ENCODE measurements at regions not wholly inside any gene's neighbourhood (a gene's known extent, or its start where the extent isn't known, plus 50 kb on each side); places are given as distances from the start of the nearest gene placed in this dataset.

DNA sequence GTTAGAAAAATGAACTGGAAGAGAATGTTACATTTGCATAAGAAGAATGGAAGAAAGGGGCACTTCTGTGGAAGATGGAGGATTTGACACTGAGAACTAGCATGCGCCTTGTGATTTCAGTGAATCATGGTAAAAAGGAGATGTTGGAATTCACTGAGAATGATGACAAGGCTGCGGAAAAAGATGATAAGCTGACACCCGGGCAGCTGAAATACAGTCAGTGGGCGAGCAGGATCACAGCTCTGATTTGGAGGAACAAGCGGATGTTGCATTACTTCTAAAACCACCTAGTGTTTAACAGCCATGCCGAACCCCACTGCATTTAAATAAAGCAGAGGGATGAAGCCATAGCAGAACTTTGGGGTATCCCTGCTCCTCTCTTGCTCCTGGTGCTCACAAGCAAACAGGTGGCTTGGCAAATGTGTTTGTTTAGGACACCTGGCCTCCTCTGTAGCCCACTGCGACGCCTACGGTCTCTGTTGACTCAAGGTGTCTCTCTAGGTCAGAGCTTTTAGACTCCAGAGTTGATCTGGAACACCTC lies 134.9 kb downstream of the NDUFA10 start:
- H3K27me3 Mint-ChIP-seq: peaks cover 6% of the 10 kb centered on the region
- DNase-seq (no peak), ATAC-seq (no peak)
- peaks cover 7% of the 10 kb centered on the region for H3K9me3 Mint-ChIP-seq
- H3K27ac Mint-ChIP-seq: no peak overlapping the region
- no peak overlapping the region for H3K4me3 Mint-ChIP-seq
- H3K36me3 Mint-ChIP-seq (ENCODE audit: low read depth): no peaks in the 10 kb centered on the region
- H3K4me1 Mint-ChIP-seq: no peaks in the 10 kb centered on the region

DNA sequence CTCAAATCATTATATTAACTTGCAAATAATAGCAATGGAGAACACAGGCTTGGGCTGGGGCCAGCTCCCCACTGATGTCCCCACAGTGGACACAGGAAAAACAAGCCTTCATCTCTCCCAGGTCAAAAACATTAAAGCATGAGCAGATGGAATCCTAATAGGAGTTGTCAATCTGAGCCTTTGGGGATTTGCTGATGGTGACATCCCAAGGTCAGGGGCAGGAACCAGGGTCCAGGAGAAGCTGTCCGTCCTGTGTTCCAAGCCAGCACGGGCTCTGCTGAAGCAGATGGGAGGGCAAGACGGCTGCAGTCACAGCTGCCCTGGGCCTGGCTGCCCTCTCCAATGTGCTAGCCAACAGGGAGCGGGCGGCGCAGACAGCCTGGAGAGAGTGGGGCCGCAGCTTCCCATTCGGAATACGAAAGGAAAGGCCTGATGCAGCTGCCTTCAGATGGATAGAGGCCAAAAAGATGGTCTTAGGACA lies 135.5 kb downstream of the NDUFA10 start:
- H3K27ac Mint-ChIP-seq: no peak overlapping the region
- no peaks in the 10 kb centered on the region for H3K4me1 Mint-ChIP-seq
- DNase-seq (no peak), ATAC-seq (no peak)
- H3K9me3 Mint-ChIP-seq: peaks cover 11% of the 10 kb centered on the region
- peaks cover 6% of the 10 kb centered on the region for H3K27me3 Mint-ChIP-seq
- H3K36me3 Mint-ChIP-seq (ENCODE audit: low read depth): peaks cover 4% of the 10 kb centered on the region
- H3K4me3 Mint-ChIP-seq: no peak overlapping the region

DNA sequence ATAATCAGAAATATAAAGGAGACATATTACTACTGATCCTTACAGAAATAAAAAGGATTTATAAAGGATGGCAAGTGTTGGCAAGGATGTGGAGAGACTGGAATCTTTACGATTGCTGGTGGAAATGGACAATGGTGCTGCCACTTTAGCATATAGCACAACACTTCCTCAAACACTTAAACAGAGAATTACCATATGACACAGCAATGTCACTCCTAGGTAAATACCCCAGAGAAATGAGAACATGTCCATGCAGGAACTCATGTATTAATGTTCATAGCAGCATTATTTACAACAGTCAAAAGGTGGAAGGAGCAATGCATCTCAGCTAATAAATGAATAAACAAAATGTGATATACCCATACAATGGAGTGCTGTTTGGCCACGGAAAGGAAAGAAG lies 137.5 kb downstream of the NDUFA10 start:
- no peak for ATAC-seq
- H3K4me3 Mint-ChIP-seq: no peak overlapping the region
- H3K27ac Mint-ChIP-seq: no peak overlapping the region
- H3K36me3 Mint-ChIP-seq (ENCODE audit: low read depth): peaks cover 6% of the 10 kb centered on the region
- DNase-seq: no peak
- H3K27me3 Mint-ChIP-seq: no peaks in the 10 kb centered on the region
- H3K4me1 Mint-ChIP-seq: no peaks in the 10 kb centered on the region
- H3K9me3 Mint-ChIP-seq: peaks cover 16% of the 10 kb centered on the region

DNA sequence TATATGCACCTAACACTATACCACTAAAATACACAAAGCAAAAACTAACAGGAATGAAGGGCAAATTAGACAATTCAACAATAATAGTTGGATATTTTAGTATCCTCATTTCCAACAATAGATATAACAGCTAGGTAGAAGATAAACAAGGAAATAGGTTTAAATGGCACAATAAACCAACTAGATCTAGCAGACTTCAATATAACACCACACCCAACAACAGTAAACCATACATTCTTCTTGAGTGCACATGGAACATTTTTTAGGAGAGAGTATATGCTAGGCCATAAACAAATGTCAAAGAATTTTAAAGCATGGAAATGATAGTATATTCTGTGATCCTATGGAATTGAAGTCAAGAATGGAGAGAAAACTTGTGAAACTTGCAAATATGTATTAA lies 138.4 kb downstream of the NDUFA10 start:
- Mint-ChIP-seq H3K4me1 (peaks cover 2% of the 10 kb centered on the region), H3K9me3 (peaks cover 16% of the 10 kb centered on the region), H3K4me3 (no peak overlapping the region), H3K27me3 (peaks cover 3% of the 10 kb centered on the region), H3K27ac (no peak overlapping the region), H3K36me3 (ENCODE audit: low read depth) (peaks cover 6% of the 10 kb centered on the region)
- ATAC-seq: no peak
- DNase-seq: no peak

DNA sequence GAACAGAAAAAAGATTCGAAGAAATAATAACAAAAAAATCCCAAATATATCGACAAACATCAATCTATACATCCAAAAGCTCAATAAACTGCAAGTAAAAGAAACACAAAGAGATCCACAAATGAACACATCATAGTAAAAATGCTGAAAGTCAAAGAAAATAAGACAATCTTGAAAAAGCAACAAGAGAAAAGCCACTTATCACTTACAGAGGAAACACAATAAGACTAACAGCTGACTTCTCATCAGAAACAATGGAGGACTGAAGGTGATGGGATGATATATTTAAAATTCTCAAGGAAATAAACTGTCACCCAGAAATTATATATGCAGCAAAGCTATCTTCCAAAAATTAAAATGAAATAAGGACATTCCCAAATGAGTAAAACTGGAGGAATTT lies 140.3 kb downstream of the NDUFA10 start:
- ATAC-seq (no peak), DNase-seq (no peak)
- Mint-ChIP-seq H3K9me3 (peaks cover 16% of the 10 kb centered on the region), H3K4me3 (no peak overlapping the region), H3K27ac (no peak overlapping the region), H3K36me3 (ENCODE audit: low read depth) (peaks cover 6% of the 10 kb centered on the region), H3K4me1 (peaks cover 2% of the 10 kb centered on the region), H3K27me3 (peaks cover 12% of the 10 kb centered on the region)

DNA sequence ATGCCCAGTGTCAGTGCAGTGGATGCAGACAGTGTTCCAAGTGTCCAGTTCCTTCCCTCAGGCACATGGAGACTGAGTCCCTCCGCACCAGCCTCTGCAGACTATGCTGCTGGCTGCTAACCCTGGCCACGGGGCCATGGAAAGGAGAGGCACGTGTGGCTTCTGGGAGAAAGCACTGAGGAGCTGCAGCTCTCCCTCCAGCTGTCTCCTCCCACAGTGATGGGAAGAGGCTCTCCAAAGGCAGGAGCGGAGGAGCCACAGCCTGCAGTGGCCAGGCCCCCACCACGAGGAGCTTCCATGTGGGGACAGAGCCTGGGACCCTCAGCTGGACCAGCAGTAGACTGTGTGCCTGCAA lies 141.1 kb downstream of the NDUFA10 start:
- Mint-ChIP-seq H3K4me1 (peaks cover 2% of the 10 kb centered on the region), H3K27ac (no peak overlapping the region), H3K36me3 (ENCODE audit: low read depth) (peaks cover 6% of the 10 kb centered on the region), H3K27me3 (peaks cover 12% of the 10 kb centered on the region), H3K9me3 (peaks cover 16% of the 10 kb centered on the region), H3K4me3 (no peak overlapping the region)
- ATAC-seq (no peak), DNase-seq (no peak)

DNA sequence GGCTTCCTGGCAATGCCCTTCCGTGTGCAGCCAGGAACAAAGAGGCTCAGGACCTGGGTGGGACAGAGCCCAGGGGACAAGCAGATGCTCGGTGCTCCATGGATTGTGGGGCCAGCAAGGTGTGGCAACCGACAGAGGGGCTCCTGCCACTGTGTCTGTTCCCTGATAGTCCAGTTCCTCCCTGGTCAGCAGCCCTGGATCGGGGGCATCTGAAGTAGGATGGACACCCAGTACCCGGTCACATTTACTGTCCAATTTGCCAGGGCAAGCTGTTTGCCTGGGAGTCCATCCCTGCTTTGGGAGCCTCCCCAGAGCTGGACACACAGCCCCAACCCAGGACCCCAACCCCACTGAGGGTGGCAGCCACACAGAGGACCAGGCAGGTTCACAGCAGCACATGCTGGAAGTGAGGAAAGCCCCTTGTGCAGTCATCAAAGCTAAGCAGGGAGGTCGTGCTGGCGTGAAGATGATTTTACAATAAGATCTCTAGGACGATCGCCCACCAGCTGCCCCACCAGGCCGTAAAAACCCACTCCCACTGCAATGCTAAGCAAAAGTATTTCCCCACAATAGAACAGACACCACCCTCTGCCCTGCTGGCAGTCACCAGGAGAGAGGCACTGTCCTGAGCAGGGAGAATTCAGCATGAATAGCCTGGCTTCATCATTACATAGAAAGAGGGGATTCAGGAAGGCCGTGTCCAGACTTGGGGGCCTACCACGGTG lies 141.7 kb downstream of the NDUFA10 start:
- peaks cover 2% of the 10 kb centered on the region for H3K4me1 Mint-ChIP-seq
- ATAC-seq (no peak), DNase-seq (no peak)
- H3K9me3 Mint-ChIP-seq: peaks cover 16% of the 10 kb centered on the region
- no peak overlapping the region for H3K27ac Mint-ChIP-seq
- H3K27me3 Mint-ChIP-seq: peaks cover 12% of the 10 kb centered on the region
- H3K36me3 Mint-ChIP-seq (ENCODE audit: low read depth): peaks cover 6% of the 10 kb centered on the region
- no peak overlapping the region for H3K4me3 Mint-ChIP-seq

DNA sequence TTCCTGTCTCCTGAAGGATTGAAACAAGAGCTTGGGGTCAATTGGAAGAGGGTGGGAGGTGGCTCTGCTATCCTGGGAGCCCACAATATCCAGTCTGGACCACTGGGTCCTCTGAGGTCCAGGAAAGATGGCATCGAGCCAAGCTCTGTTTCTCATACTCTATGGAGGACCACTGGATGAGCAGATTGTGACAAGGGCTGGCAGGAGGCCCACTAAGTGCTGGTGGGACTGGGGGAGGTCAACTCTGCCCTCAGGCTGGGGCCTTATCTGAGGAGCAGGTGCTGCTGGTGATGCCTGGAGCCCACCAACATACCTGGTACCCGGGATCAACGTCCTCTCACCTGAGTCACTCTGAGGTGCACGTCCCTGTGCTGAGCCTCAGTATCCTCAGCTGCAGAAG lies 142.4 kb downstream of the NDUFA10 start:
- peaks cover 12% of the 10 kb centered on the region for H3K27me3 Mint-ChIP-seq
- no peak overlapping the region for H3K4me3 Mint-ChIP-seq
- H3K36me3 Mint-ChIP-seq (ENCODE audit: low read depth): peaks cover 6% of the 10 kb centered on the region
- DNase-seq (no peak), ATAC-seq (no peak)
- peaks cover 2% of the 10 kb centered on the region for H3K4me1 Mint-ChIP-seq
- H3K27ac Mint-ChIP-seq: no peak overlapping the region
- H3K9me3 Mint-ChIP-seq: peaks cover 16% of the 10 kb centered on the region

DNA sequence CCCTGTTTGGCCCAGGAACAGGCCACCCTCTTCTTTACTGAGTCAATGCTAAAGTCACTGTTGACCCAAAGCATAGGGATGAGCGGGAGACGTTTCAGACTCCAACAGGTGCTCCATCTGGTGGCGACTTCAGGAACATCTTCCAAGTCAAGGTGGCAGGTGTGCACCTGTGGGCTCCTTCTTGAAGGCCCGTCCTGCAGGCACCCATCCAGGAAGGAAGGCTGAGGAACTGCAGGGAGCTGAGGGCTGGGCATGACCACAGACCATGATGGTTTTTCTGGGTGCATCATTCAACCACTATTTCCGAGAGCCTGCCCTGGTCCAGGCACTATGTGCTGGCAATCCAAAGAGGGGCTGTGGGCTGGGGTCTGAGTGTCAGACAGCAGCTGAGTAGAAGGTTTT lies 142.8 kb downstream of the NDUFA10 start:
- DNase-seq (peak; percentile 60), ATAC-seq (no peak)
- Mint-ChIP-seq H3K9me3 (peaks cover 16% of the 10 kb centered on the region), H3K27ac (no peak overlapping the region), H3K4me1 (peaks cover 2% of the 10 kb centered on the region), H3K36me3 (ENCODE audit: low read depth) (peaks cover 6% of the 10 kb centered on the region), H3K4me3 (no peak overlapping the region), H3K27me3 (peaks cover 12% of the 10 kb centered on the region)

DNA sequence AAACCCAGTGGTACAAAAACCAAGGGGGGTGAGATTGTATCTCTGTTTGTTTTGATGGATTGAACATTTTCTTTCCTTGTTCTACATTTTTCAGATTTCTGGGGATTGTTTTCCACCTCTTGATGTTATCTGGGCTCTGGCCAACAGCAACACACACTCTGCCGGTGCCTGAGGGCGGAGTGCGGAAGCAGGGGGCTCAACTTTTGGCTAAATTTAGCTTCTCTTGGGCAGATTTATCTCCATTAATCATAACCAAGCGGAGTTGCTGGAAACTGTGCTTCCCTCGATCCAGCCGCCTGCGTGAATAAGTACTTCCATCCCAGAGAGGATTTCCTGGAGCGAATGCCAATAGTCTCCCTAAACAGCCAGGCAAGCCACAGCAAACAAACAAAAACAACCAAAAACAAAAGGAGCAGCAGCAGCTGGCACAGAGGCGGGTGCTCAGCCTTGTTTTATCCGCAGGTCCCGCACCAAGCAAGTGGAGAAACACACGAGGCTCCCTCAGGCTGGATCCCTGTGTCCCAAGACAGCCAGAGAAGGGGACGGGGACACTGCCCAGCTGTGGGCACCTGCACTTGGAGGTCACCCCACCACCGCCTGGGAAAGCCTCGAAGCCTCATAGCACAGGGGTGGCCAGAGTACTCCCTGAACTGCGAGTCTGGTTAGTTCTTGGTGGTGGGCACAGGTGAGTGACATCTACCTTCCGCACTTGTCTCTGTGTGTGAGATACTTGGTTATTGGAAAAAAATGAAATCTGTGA lies 143.4 kb downstream of the NDUFA10 start:
- ATAC-seq: no peak
- Mint-ChIP-seq H3K27ac (no peak overlapping the region), H3K4me3 (no peak overlapping the region)

DNA sequence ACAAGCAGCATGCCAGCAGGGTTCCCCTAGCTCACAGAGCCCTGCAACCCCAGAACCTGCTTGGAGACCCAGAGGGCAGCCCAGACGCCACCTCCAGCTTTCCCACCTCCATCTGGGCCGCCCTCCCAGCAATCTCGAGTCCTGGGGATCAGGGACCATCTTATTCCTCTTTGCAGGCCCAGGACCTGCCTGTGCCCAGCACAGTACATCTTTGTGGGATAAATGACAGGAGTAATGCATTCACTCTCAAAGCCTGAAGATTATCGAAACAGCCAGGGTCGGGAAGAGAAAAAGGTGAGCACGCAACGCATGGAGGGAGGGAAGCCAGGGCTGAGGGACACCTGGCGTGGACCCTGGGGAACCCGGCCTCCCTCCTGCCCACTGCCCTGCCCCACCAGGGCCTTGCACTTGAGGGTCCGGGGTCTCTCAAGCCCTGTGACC lies 144.1 kb downstream of the NDUFA10 start:
- H3K4me1 Mint-ChIP-seq: peaks cover 2% of the 10 kb centered on the region
- peaks cover 15% of the 10 kb centered on the region for H3K27me3 Mint-ChIP-seq
- no peak overlapping the region for H3K4me3 Mint-ChIP-seq
- DNase-seq: no peak
- no peak overlapping the region for H3K27ac Mint-ChIP-seq
- H3K36me3 Mint-ChIP-seq (ENCODE audit: low read depth): peaks cover 6% of the 10 kb centered on the region
- ATAC-seq: no peak
- peaks cover 12% of the 10 kb centered on the region for H3K9me3 Mint-ChIP-seq

More for the DNA sequence above, 143.4 kb downstream of the NDUFA10 start:
- Mint-ChIP-seq H3K9me3 (peaks cover 16% of the 10 kb centered on the region), H3K36me3 (ENCODE audit: low read depth) (peaks cover 6% of the 10 kb centered on the region), H3K27me3 (peaks cover 12% of the 10 kb centered on the region), H3K4me1 (peaks cover 2% of the 10 kb centered on the region)
- DNase-seq: no peak

DNA sequence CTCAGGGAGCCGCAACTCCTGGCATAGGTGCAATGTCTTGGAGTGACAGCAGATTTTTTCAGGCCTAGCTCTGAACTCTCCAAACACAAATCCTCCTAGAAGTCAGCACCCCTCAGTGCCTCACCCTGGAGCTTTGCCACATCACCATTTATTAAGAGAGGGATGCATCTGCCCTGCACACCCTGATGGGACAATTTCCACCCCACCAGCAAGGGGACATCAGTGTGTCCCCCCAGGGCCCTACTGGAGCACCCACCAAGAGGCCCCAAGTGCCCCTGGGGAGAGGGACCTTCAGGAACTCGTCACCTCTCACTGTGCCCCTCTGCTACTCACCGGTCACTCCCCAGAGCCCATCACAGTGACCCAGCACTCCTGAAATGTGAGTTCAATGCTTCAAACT lies 144.7 kb downstream of the NDUFA10 start:
- Mint-ChIP-seq H3K36me3 (ENCODE audit: low read depth) (peaks cover 6% of the 10 kb centered on the region), H3K4me3 (no peak overlapping the region), H3K4me1 (peaks cover 2% of the 10 kb centered on the region), H3K27me3 (peaks cover 15% of the 10 kb centered on the region), H3K9me3 (peaks cover 9% of the 10 kb centered on the region), H3K27ac (no peak overlapping the region)
- ATAC-seq (no peak), DNase-seq (no peak)

DNA sequence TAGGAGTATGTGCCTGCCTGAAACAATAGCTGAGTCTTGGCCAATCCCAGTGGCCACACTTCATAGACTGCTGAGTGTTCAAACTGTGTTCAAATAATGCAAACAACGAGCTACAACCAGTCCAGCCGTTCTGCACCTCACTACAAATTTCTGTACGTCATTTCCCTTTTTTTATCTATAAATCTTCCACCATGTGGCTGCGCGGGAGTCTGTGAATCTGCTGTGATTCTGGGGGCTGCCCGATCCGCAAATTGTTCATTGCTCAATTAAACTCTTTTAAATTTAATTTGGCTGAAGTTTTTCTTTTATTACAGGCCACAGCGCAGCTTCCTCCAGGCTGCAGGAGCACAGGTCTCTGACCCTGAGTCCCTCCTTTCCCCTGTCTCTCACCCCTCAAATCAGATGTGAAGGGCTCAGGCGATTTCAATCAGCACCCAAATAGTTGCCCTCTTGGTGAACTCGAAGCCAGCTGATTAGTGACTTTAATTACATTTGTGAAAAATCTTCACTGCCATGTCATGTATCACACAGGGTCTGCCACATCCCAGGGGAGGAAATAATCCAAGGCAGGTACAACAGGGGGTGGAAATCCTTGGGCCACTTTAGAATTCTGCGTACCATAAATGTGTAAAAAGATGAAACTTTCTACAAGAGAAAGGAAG lies 145.6 kb downstream of the NDUFA10 start:
- Mint-ChIP-seq H3K4me3 (no peak overlapping the region), H3K27ac (no peak overlapping the region), H3K27me3 (peaks cover 15% of the 10 kb centered on the region), H3K9me3 (peaks cover 4% of the 10 kb centered on the region), H3K36me3 (ENCODE audit: low read depth) (peaks cover 1% of the 10 kb centered on the region), H3K4me1 (peaks cover 2% of the 10 kb centered on the region)
- no peak for DNase-seq
- ATAC-seq: no peak

DNA sequence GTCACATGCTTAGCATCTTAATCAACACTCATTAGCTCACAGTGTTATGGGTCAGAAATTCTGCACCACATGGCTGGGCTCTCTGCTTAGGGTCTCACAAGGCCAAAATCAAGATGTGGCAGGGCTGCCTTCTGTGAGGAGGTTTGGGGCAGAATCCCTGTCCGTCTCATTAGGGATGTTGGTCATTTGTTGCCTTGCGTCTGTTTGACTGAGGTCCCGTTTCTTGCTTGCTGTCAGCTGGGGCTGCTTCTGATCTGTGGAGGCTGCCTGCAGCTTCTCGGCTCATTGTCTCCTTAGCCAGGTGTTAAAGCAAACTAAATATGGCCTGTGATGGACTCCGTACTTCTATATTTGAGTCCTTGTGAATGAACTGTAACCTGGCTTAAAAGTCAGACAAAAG lies 146.5 kb downstream of the NDUFA10 start:
- ATAC-seq: no peak
- Mint-ChIP-seq H3K36me3 (ENCODE audit: low read depth) (no peaks in the 10 kb centered on the region), H3K4me1 (peaks cover 2% of the 10 kb centered on the region), H3K9me3 (no peaks in the 10 kb centered on the region), H3K27me3 (peaks cover 15% of the 10 kb centered on the region), H3K27ac (no peak overlapping the region), H3K4me3 (no peak overlapping the region)
- DNase-seq: no peak

DNA sequence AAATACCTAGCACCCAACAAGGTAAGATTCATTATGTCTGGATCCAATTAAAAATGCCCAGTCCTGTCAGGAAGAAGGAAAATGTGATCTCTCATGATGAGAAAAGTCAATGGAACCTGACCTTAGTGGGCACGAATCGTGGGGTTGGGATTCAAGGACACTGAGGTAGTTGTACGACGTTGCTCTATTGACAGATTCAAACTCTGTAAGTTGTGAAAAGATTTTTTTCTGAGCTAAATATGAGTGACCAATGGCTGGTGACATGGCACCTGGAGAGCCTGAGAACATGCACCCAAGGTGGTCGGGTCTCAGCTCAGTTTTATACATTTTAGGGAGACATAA lies 148.2 kb downstream of the NDUFA10 start:
- ATAC-seq: no peak
- no peak overlapping the region for H3K4me3 Mint-ChIP-seq
- H3K27me3 Mint-ChIP-seq: peaks cover 12% of the 10 kb centered on the region
- H3K9me3 Mint-ChIP-seq: no peaks in the 10 kb centered on the region
- no peak for DNase-seq
- no peak overlapping the region for H3K27ac Mint-ChIP-seq
- H3K36me3 Mint-ChIP-seq (ENCODE audit: low read depth): no peaks in the 10 kb centered on the region
- no peaks in the 10 kb centered on the region for H3K4me1 Mint-ChIP-seq

All from activated naive CD8-positive, alpha-beta T cell treated with anti-CD3 and anti-CD28 coated beads, Interleukin-2, amount 50 U/mL, for 24 hours (primary cell).